ENCODE measurements at regions not wholly inside any gene's neighbourhood (a gene's known extent, or its start where the extent isn't known, plus 50 kb on each side); places are given as distances from the start of the nearest gene placed in this dataset.

DNA sequence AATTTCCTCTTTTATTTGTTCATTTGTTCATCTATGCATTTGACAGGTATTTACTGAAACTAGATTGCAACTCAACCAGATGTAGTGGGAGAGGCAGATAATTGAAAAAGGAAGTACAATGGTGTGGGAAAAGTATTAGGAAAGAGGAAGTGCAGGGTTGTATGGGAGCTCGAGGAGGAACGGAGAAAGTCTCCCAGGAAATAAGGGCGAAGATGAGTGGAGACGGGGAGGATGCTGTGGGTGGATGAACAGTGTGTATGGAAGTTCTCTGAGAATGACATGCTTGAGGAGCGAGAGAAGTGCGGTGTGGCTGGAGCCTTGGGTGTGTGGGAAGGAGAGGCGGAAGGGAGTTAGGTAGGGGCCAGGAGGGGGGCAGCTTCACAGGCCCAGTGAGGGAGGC, 87.5 kb upstream of the DHX15 start:
- TF ChIP-seq, protein P1, sequence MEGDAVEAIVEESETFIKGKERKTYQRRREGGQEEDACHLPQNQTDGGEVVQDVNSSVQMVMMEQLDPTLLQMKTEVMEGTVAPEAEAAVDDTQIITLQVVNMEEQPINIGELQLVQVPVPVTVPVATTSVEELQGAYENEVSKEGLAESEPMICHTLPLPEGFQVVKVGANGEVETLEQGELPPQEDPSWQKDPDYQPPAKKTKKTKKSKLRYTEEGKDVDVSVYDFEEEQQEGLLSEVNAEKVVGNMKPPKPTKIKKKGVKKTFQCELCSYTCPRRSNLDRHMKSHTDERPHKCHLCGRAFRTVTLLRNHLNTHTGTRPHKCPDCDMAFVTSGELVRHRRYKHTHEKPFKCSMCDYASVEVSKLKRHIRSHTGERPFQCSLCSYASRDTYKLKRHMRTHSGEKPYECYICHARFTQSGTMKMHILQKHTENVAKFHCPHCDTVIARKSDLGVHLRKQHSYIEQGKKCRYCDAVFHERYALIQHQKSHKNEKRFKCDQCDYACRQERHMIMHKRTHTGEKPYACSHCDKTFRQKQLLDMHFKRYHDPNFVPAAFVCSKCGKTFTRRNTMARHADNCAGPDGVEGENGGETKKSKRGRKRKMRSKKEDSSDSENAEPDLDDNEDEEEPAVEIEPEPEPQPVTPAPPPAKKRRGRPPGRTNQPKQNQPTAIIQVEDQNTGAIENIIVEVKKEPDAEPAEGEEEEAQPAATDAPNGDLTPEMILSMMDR (conservative IDR thresholded peaks at IDR 0.05 in 1 of 2, IDR thresholded peaks at IDR 0.05 in 1 of 2; ENCODE audit: low read depth in 1 of 2, low read length in 2 of 2): no peak
- no peak for TF ChIP-seq EZH2 (IDR thresholded peaks at IDR 0.05; ENCODE audit: low read length, missing control alignments)
